WTC11 (cell line): ENCODE measurements at regions not wholly inside any gene's neighbourhood (a gene's known extent, or its start where the extent isn't known, plus 50 kb on each side); places are given as distances from the start of the nearest gene placed in this dataset.

Source experiments
- CTCF ChIP-seq: fragments of 200-600 bp; IDR thresholded peaks from 2 replicates; pipeline ENCODE4 v1.8.0; 2022; ENCODE audit warnings: antibody characterized with exemption
- ELF4 ChIP-seq: sonication (generic); formaldehyde crosslinking; IDR thresholded peaks from 2 replicates; pipeline ENCODE4 v1.8.1; 2022; ENCODE audit warnings: low read depth, mild to moderate bottlenecking, moderate library complexity, missing genetic modification reagents
- FOXP1 ChIP-seq: sonication (generic); formaldehyde crosslinking; IDR thresholded peaks from 2 replicates; pipeline ENCODE4 v1.8.0; 2022; ENCODE audit warnings: missing genetic modification reagents, mild to moderate bottlenecking, moderate library complexity, borderline replicate concordance
- IRF2 ChIP-seq: sonication (generic); formaldehyde crosslinking; IDR thresholded peaks from 2 replicates; pipeline ENCODE4 v1.8.0; 2022; ENCODE audit warnings: low read depth, missing genetic modification reagents, borderline replicate concordance
- MAX ChIP-seq: sonication (generic); formaldehyde crosslinking; IDR thresholded peaks from 2 replicates; pipeline ENCODE4 v1.8.0; 2022; ENCODE audit warnings: mild to moderate bottlenecking, missing genetic modification reagents
- MLX ChIP-seq: sonication (generic); formaldehyde crosslinking; IDR thresholded peaks from 2 replicates; pipeline ENCODE4 v1.8.1; 2023; ENCODE audit warnings: mild to moderate bottlenecking, missing genetic modification reagents, moderate library complexity
- NR2C2 ChIP-seq: sonication (generic); formaldehyde crosslinking; IDR thresholded peaks from 2 replicates; pipeline ENCODE4 v1.8.0; 2022; ENCODE audit warnings: mild to moderate bottlenecking, missing genetic modification reagents
- PREB ChIP-seq: sonication (generic); formaldehyde crosslinking; IDR thresholded peaks from 2 replicates; pipeline ENCODE4 v1.8.1; 2022; ENCODE audit warnings: mild to moderate bottlenecking, missing genetic modification reagents, moderate library complexity, borderline replicate concordance
- SP1 ChIP-seq: sonication (generic); formaldehyde crosslinking; conservative IDR thresholded peaks from 2 replicates; pipeline ENCODE4 v1.8.1; 2022; ENCODE audit warnings: missing genetic modification reagents
- USF2 ChIP-seq: sonication (generic); formaldehyde crosslinking; IDR thresholded peaks from 2 replicates; pipeline ENCODE4 v1.8.1; 2023; ENCODE audit warnings: mild to moderate bottlenecking, missing genetic modification reagents, moderate library complexity
- ZNF416 ChIP-seq: fragments of 250-450 bp; sonication (Bioruptor Pico); IDR thresholded peaks from 2 replicates; pipeline ENCODE4 v1.9.0; 2021; ENCODE audit warnings: mild to moderate bottlenecking, inconsistent platforms

- no peak for TF ChIP-seq IRF2 (CRISPR knock-in tag)
- TF ChIP-seq CTCF = no peak
- no peak for TF ChIP-seq MLX (CRISPR knock-in tag)
- TF ChIP-seq PREB (CRISPR knock-in tag) = no peak
- TF ChIP-seq ELF4 (CRISPR knock-in tag) = no peak
- TF ChIP-seq MAX = no peak
- no peak for TF ChIP-seq FOXP1 (CRISPR knock-in tag)
- TF ChIP-seq SP1 (CRISPR knock-in tag) = no peak
- TF ChIP-seq USF2 = no peak
- TF ChIP-seq ZNF416 (CRISPR knock-in tag) = no peak
- TF ChIP-seq NR2C2 = no peak
Measured at GRCh38 chr6:155599561-155599960, 143.9 kb upstream of the NOX3 start.
